RWPE1 (cell line): ENCODE measurements at regions not wholly inside any gene's neighbourhood (a gene's known extent, or its start where the extent isn't known, plus 50 kb on each side); places are given as distances from the start of the nearest gene placed in this dataset.

ENCODE experiments used
- CTCF ChIA-PET: fragments of 350-600 bp; sonication (Branson Sonifier 250); formaldehyde crosslinking; extraction: SDS; loops from one replicate; lab custom pipeline; 2021; lab: Yijun Ruan, JAX
- POLR2A ChIA-PET: fragments of 400-600 bp; formaldehyde crosslinking; extraction: SDS; loops from one replicate; lab custom pipeline; 2020; ENCODE audit warnings: antibody characterized with exemption; ENCODE audit not compliant: low non-redundant PET; lab: Yijun Ruan, JAX
- DNase-seq: peaks from one replicate; pipeline ENCODE4 v3.0.0; 2012; ENCODE audit warnings: low spot score
- H3K27ac ChIP-seq: fragments of 450-650 bp; 2 replicates; pipeline ENCODE4 v1.5.1; 2017
- CTCF ChIP-seq: fragments of 450-650 bp; conservative IDR thresholded peaks from 2 replicates; pipeline ENCODE4 v1.5.1; 2017; ENCODE audit warnings: low read depth, mild to moderate bottlenecking

GRCh38 chr6:101000341-101000740 lies 119.2 kb upstream of the ASCC3 start:
- no peak overlapping the region for H3K27ac ChIP-seq
- no peak for TF ChIP-seq CTCF
- POLR2A ChIA-PET = no interaction called here
- CTCF ChIA-PET = interaction anchor here (1.4 kb wide), 1 partner anchor 9 kb away, joined by 3 read pairs; no protein-coding TSS in a partner anchor
- peak; percentile 18 for DNase-seq

- ChIA-PET POLR2A (no interaction called here), CTCF (interaction anchor here (1.4 kb wide), 1 partner anchor 10 kb away, joined by 3 read pairs; no protein-coding TSS in a partner anchor)
- no peak for DNase-seq
- TF ChIP-seq CTCF = no peak
- no peak overlapping the region for H3K27ac ChIP-seq
Observed at GRCh38 chr6:101001012-101001411, 119.9 kb upstream of the ASCC3 start.

- CTCF ChIA-PET = no interaction called here
- POLR2A ChIA-PET = no interaction called here
- no peak overlapping the region for H3K27ac ChIP-seq
- DNase-seq = no peak
- no peak for TF ChIP-seq CTCF
Observed at GRCh38 chr6:101001607-101002006, 120.5 kb upstream of the ASCC3 start.

- no peak for TF ChIP-seq CTCF
- no peak for DNase-seq
- ChIA-PET CTCF (no interaction called here), POLR2A (no interaction called here)
- H3K27ac ChIP-seq = no peak overlapping the region
Observed at GRCh38 chr6:101003075-101003474, 121.9 kb upstream of the ASCC3 start.

- TF ChIP-seq CTCF = no peak
- no peak overlapping the region for H3K27ac ChIP-seq
- POLR2A ChIA-PET = no interaction called here
- peak; percentile 38 for DNase-seq
- CTCF ChIA-PET = no interaction called here
Observed at GRCh38 chr6:101011186-101011585, 130.1 kb upstream of the ASCC3 start.

GRCh38 chr6:101013612-101014195 lies 132.6 kb upstream of the ASCC3 start:
- no peak for DNase-seq
- ChIA-PET CTCF (no interaction called here), POLR2A (no interaction called here)
- H3K27ac ChIP-seq = no peak overlapping the region
- TF ChIP-seq CTCF = no peak
